ENCODE measurements at regions not wholly inside any gene's neighbourhood (a gene's known extent, or its start where the extent isn't known, plus 50 kb on each side); places are given as distances from the start of the nearest gene placed in this dataset.
A peak's percentile ranks its signal among the peaks of the same experiment; 100 is the strongest.

DNA sequence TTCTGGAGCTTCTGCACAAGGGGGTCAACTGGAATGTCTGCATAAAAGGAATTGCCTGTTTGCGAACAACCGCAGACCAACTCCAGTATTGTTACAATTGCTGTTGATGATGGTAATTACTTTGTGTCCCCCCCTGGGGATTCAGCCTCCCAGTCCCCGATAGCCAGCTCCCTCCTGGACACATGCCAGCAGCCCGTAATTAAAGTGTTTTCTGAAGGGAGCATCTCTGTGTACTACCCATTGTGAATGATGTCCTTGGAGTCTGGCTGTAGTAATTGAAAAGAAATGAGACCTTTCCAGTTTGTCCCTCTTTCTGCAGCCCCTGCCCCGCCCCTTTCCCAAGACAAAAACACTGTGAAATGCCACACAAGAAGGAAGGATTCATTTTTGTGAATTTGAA is 377.1 kb upstream of the LCORL start:
- no peak for FAIRE-seq

DNA sequence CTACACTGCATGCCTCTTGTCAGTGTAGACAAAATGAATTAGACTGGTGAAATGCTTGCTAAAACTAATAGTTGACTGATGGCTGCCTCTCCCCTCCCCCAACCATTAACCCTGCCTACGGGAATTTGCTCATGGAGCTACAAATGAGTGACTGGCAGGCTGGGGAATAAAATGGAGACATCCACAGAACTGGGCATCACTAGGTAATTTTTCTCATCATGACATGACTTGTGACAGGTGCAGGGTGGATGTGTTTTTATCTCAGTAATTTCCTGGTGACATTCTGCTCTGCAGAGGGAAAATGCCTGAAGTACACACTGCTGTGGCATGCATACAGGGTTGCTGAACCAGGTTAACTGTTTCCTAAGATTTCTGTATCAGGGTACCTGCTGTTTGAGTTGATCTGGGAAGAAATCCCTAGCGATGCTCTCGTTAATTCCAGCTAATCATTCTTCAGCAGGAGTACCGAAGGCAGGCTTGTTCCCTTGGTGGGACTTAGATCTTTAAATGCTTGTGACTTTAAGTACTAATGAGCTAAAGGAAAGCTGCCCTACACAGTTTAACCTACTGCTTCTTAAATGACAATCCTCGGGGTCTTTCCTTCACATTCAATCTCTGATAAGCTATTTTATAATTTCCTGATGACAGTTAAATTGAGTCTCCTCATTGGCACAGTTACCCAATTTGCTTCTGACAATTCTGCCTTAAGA is 376.3 kb upstream of the LCORL start:
- FAIRE-seq, result no peak

DNA sequence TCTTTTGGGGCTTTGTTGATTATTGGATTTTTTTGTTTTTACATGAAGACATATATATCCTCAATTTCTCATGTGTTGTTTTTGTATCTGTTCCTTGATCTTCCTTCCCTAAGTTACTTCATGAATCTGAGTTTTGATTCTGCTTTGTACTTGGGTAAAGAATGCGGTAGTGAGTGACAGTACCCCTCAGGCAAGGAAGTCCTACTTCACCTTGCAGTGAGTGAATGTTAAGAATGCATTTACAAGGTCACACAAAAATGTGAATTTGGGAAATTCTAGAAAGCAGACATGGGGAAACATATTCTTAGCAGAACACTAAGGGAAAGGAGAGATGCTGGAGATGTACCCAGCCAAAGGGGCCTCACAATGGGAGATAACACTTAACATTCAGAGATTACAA is 373.1 kb upstream of the LCORL start:
- no peak for FAIRE-seq

DNA sequence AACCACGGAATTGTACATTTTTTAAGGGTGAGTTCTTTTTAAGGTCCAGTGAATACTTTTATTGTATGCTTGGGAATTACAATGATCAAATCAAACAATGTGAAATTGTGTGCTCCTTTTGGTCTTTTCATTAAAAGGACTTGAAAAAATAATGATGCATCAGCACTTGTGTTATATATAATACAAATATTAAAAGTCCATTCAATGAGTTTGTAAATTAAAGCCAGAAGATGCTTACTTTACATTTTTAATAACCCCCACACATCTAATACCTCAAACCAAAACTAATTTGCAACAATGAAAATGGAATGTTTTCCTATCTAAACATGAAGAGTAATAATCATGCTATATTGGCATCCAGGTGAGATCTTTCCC is 369.8 kb upstream of the LCORL start:
- no peak for FAIRE-seq

DNA sequence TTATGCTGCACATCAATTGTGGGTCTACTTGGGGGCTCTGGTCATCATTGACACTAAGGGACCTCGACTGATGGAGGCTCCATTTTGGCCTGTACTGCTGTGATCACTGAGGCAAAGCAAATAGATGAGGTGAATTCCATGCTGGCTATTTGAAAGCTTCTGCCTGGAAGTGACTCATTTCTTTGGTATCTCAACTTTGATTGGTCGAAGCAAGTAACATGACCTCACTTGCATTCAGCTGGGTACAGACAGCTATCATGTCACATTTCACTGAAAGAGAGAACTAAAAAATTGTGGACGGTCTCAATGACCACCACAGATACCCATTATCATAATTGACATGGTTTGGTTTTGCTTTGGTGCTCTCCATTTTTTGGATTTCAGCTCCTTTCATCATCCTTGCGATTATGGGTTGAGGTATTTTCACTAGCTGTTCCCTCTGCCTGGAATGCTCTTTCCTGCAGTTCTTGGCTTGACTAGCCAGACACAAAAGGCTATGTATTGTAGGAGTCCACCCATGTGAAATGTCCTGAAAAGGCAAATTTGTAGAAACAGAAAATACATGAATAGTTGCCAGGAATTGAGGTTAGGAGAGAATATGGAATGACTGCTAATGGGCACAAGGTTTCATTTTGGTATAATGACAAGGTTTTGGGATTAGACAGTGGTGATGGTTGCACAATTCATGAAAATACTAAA is 369.2 kb upstream of the LCORL start:
- no peak for FAIRE-seq

DNA sequence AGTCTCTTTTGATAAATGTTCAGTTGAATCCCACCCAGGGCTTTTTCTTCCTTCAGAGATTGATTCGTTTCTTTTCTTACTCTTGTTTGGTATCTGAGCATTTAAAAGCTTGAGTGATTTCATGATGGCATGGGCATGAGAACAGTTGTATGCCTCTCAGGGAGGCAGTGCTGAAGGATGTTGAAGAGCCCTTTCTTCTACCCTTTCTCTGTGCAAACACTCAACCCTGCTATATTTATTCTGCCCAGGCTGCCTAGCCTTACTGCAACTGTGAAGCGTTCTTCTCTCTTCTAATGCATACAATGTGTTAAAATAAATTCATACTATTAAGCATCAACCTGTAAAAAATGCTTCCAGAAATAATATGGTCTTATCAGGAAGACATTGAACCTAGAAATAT is 367.6 kb upstream of the LCORL start:
- no peak for FAIRE-seq

DNA sequence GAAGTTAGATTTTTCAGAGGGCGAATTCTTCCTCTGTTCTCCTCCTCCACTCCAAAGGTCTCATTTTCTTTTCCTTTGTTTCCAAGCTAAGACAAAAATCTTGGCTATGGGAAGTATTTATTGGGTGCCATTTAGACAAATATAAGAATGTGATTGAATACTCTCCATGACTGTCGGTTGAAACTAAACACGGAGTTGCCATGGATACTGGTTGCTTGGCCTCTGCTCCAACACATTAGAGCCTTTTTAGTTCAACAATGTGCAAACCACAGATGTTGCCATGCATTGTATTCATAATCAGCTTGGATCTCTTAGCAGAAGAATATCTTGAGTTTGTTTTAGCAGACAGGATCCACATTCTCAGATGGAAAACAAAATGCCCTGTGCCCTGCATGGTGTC is 366.5 kb upstream of the LCORL start:
- no peak for FAIRE-seq

DNA sequence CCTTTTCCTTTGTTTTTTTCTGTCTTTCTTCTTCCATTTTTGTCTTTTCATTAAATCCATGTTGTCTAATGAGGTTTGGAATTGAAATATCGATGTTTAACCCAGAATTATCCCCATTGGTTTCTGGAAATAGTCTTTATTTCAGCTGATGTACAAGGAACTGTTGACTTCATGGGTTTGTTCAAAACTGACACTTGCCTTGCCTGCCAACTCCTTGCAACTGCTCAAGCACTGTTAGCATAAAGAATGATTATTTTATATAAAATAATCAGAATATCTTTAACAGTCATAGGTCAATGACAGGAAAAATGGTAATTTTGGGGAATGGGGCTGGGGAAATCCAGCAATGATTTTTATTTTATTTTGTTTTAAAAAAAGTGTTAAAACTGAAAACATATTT is 359.6 kb upstream of the LCORL start:
- no peak for FAIRE-seq

DNA sequence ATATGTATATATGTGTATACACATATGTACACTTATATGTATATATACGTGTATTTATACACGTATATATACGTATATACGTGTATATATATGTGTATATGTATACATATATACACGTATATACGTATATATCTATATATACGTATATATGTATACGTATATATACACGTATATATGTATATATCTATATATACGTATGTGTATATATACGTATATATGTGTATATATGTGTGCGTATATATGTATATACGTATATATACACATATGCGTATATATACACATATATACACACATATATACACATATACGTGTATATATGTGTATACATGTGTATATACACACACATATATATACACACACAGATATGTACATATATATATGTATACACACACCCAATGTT is 348.0 kb upstream of the LCORL start:
- no peak for FAIRE-seq

DNA sequence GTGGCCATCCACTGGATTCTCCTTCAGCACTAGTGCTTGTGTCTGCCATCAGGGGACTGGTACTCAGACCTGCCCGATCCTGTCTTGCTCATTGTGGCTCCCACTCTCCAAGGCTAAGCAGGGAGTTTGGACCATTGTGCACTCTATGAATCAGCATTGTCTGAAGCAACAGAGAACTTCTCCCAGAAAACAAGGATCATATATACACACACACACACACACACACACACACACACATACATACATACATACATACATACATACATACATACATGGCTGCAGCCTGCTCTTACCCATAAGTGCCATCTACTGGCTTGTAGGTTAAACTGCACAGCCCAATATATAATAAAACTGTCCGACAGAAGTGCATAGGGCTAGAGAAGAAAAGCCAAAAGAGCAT is 345.3 kb upstream of the LCORL start:
- peak; percentile 97 for FAIRE-seq

DNA sequence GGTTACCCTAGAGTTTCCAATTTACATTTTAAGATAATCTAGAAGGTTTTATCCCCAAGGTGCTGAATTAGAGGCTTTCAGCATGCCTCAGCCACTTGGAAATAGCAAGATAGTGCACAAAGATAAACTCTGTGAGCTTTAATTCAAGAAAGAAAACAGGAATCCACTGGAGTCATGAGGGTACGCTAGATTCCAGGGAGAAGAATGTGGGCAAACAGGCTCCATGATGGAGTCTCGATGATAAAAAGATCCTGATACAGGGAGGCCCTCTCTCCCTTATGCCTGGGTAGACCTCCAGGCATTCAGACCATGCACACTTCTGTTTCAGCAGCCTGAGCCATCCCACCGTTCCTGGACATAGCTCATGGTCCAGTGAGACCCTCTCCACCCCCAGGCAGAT is 344.6 kb upstream of the LCORL start:
- FAIRE-seq, result no peak

DNA sequence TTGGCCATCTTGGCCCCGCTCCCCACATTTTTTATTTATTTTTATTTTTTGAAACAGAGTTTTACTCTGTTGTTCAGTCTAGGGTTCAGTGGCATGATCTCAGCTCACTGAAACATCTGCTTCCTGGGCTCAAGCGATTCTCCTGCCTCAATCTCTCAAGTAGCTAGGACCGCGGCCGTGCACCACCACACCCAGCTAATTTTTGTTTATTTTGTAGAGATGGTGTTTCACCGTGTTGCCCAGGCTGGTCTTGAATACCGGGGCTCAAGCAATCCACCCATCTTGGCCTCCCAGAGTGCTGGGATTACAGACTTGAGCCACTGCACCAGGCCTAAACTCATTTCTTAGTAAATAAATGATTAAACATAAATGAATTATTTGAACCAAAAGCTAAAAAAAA is 322.0 kb upstream of the LCORL start:
- FAIRE-seq, result no peak

DNA sequence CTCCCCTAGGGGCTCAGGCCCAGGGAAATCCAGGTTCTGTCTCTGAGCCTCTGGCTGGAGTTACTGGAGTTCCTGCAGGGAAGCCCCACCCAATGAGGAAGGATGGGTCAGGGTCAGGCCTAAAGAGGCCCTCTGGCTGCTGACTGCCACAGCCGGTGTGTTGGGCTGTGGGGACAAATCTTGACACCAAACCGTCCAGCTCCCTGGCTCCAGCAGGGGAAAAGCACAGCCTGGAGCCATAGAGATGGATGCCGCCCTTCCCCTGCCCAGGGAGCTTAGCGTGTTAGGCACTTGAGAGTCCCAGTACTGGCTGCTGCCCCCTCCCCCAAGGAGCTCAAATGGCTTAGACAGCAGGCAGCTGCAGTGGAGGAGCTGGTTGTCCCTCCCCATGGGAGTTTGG is 321.3 kb upstream of the LCORL start:
- no peak for FAIRE-seq

DNA sequence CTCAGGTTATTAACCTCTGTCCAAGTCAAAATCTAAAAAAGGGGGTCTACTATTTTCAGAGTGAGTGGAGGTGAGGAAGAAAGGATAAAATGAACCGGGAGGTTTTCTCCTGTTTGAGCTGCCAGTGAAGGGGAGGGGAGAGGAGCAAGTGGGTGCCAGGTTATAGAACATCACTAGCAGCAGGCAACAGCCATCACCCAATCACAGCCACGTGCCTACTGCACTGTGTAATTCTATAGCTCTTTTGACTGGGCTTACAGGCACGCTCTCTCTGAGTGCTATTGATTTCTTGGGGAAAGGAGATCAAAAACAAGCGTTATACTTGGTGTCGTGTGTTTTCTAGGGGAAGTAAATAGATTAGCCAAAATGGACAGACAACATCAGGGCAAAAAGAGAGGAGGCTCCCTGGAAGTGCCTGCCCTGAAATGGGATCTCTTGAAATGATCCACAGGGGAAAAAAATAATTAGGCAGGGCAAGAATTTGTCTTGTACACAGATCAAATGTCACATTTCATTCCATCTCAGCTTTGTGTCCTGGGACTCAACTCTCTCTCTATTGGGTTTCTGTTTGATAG is 300.5 kb upstream of the LCORL start:
- FAIRE-seq, result no peak

DNA sequence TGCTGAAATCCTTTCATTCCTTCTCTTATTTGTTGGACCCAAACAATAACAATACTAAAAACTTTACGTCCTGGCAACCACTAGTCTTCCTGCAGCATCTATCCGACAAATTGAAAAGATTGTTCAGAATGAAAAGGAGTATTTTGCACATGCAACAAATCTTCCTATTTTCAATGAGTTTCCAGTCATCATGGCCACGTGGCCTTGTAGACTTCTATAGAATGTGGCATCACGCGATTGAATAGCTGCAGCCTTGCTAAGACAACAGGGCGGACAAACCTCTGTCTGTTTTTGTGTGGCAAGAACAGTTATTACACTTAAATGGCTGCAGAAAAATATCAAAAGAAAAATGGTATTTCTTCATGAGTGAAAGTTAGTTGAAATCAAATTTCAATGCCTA is 297.9 kb upstream of the LCORL start:
- FAIRE-seq, result no peak

DNA sequence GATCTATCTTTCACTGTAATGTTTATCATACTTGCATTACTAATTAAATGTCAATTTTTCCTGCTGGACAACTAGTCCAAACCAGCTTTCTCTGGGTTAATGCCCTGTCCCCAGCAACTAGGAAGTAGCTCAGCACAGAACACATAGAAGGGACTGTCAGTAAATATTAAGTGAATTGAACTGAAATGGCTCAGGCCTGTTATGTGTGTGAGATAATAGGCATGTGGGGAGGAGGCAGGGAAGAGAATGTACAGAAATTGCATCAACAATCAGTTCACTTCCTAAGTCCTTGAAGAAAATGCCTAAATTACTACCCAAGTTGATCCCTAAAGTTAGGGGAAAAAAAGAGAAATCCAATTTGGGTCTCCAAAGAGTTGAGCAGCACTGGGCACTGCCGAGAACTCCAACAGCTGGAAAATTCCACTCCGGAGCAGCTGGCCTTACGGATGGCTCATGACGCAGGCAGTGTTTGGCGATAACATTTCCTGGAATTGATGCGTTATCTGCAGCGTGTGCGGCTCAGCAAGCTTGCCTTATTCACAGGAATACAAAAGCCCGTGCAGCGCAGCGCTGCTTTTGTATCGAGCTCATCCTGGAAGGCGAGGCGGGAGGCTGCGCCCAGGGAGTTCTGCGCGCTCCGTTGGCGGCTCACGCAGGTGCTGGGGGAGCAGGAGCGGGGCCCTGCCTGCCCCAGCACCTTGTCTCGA is 297.3 kb upstream of the LCORL start:
- peak; percentile 100 for FAIRE-seq

DNA sequence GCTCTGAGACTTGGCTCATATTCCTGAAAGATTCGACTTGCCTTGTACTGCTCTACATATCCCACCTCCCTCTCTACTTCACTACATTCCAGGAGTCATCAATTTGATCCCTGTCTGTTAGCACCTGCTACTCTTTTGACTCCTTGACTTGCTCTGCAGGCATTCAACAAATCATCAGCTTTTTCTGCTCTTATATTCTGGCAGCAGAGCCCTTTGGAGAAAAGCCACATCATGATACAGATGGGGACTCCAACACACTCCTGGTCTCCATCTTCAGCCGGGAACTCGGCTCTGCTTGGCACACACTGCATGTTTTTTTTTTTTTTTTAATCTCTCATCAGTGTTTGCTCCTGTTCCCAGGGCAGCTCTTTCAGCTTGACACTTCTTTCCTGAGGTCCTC is 293.2 kb upstream of the LCORL start:
- no peak for FAIRE-seq

DNA sequence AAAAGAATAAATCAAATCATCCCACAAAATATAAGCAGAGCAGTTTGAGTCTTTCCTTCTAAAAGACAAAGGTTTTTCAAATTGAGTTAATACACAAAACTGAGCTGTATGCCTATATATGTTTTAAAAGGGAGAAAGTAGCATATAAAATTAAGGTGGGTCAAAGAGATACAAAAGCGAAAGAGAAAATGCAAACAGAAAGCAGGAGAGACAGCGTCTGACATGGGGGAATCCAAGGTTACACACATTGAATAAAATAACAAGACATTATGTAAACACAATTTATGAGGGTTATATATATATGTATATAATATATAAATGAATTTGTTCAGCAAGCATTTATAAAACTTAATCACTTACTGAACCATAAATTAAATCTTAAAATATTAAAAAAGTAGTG is 276.1 kb upstream of the LCORL start:
- FAIRE-seq, result peak; percentile 75

DNA sequence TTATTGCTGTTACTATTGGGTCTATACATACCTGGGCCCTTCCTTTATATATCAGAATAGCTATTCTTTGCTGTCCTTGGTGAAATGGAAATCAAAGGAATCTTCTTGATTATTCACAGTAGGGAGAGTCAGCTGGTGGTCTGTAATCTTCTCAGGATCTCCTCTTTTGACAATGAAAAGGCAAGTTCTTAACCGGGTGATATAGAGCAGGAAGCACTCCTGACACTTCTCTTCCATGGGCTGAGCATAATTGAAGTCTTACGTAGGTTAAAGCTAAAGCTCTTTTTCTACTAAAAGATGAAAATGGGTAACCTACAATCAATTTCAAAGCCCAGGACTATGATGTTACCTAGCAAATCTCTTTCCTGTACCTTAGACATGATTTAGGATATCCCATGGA is 274.9 kb upstream of the LCORL start:
- no peak for FAIRE-seq

DNA sequence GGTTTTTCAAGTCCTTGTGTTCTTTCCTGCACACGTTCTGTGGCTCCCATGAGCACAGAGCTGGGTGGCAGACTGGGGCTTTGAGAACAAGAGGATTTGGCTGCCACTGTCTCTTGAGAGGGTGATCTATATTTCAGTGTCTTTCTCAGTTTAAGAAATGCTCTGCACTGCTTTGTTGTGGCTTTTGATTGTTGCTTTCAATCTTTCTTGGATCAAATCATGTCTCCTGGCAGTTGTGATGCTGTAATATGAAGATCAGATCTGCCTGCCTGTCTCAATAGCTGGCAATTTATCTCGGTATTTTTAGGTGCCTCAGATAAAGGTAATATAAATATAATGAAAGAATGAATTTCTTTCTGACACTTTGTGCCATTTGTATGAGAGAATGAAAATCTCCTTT is 273.3 kb upstream of the LCORL start:
- no peak for FAIRE-seq

DNA sequence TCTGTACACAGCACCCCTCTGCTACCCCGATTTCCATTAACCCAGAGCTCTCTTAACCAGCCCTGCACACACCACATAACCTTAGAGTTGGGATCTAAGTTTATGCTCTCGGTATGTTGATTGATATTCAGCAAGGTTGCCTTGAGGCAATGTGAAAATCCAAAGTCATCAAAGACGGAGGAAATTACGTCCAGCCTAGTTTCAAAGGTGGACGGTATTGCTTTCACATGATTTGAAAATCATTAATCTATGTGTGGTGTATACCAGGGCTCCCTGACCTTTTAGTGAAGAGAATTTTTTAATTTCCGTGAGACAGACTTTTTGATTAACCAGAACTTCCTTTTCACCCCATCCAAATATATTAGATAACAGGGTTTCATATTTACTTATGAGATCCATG is 272.5 kb upstream of the LCORL start:
- no peak for FAIRE-seq

DNA sequence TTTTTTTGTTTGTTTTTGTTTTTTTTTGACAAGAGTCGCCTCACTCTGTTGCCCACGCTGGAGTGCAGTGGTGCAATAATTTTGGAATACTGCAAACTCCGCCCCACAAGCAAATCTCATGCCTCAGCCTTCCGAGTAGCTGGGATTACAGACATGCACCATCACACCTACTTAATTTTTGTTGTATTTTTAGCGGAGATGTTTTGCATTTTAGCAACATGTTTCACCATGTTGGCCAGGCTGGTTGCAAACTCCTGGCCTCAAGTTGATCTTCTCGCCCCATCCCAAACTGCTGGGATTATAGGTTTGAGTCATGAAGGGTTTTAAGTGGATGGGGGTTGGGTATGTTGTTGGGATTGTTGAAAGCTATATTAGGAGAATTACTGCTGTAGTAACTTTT is 270.9 kb upstream of the LCORL start:
- FAIRE-seq, result no peak

DNA sequence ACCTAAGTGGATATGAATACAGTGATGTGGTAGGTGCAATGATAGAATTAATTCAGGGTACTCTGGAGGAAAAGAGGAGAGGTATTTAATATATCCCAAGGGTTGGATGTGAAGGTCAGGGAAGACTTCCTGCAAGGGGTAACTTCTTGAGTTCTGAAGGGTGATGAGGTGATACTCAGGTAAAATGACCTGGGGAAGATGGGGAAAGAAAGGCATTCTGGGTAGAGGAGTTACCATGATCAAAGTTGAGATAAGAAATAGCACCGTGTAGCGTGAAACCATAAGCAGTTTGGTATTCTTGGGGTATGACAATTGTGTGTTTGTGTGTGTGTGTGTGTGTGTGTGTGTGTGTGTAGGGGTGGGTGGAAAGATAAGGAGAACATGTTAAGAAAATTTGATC is 270.4 kb upstream of the LCORL start:
- no peak for FAIRE-seq

DNA sequence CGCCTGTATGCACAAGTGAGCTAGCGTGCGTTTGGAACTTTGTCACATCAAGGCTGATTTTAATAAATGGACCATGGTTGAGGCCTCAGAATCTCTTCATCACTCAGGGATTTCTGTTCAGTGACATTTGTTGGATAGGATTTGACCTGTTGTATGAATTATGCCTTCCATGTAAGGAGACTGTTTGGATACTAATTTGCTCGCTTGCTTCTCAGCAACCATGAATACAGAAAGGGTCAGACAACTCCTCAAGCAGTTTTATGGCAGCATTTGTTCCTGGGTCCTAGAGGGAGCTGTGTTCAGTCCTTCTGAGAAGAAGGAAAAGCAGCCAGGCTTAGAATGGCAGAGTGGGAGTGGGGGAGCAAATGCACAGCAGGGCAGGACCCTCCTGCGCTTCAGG is 269.7 kb upstream of the LCORL start:
- peak; percentile 94 for FAIRE-seq
